Spleen (tissue), 7 donors: ENCODE measurements at regions not wholly inside any gene's neighbourhood (a gene's known extent, or its start where the extent isn't known, plus 50 kb on each side); places are given as distances from the start of the nearest gene placed in this dataset.

Source experiments
- CTCF ChIP-seq, 11 experiments: fragments of 200-600 bp in 7 of 11; fragments of 450-650 bp in 4 of 11; sonication (generic) in 4 of 11; IDR thresholded peaks in 8 of 11; conservative IDR thresholded peaks in 3 of 11; 1 replicate in 7 of 11; 2 replicates in 4 of 11; pipeline versions ENCODE4 v1.4.0 to v1.8.0; 2016 to 2021; ENCODE audit warnings: antibody characterized with exemption in 11 of 11, inconsistent platforms in 4 of 11, mild to moderate bottlenecking in 1 of 11
- POLR2A ChIP-seq, 3 donors: fragments of 450-650 bp; IDR thresholded peaks; one replicate each; pipeline ENCODE4 v1.5.1; 2017; ENCODE audit warnings: antibody characterized with exemption in 3 of 3, mild to moderate bottlenecking in 1 of 3
- POLR2AphosphoS5 ChIP-seq, 3 donors: sonication (generic); formaldehyde crosslinking; IDR thresholded peaks; one replicate each; pipeline ENCODE4 v1.5.1; 2017; ENCODE audit warnings: antibody characterized with exemption in 3 of 3
- donor health status: DM: no; HTN: no; CAD: no; lungs with moderate emphysema.
- donor health status: DM: no; HTN: no; CAD: no.
- donor health status: DM: no; HTN: no; CAD: no.

GRCh38 chr2:57802243-57802642 is 244.4 kb upstream of the VRK2 start:
- TF ChIP-seq CTCF (IDR thresholded peaks at IDR 0.05 in 8 of 11, conservative IDR thresholded peaks at IDR 0.05 in 3 of 11) (no peak), POLR2A (IDR thresholded peaks at IDR 0.05) (no peak), POLR2AphosphoS5 (IDR thresholded peaks at IDR 0.05) (no peak)
